ENCODE measurements at regions not wholly inside any gene's neighbourhood (a gene's known extent, or its start where the extent isn't known, plus 50 kb on each side); places are given as distances from the start of the nearest gene placed in this dataset.
A peak's percentile ranks its signal among the peaks of the same experiment; 100 is the strongest.

GRCh38 chr14:44151130-44151820 lies 355.8 kb downstream of the FSCB start:
- DNase-seq, result no peak

GRCh38 chr14:44149597-44149996 lies 357.5 kb downstream of the FSCB start:
- no peak for DNase-seq

- DNase-seq, result no peak
Measured at GRCh38 chr14:44142006-44142405, 365.1 kb downstream of the FSCB start.

GRCh38 chr14:44135972-44136371 lies 371.1 kb downstream of the FSCB start:
- no peak for DNase-seq

- no peak for DNase-seq
Measured at GRCh38 chr14:44131861-44132260, 375.2 kb downstream of the FSCB start.

- no peak for DNase-seq
Measured at GRCh38 chr14:44113769-44114730, 393.0 kb downstream of the FSCB start.

- DNase-seq, result no peak
Measured at GRCh38 chr14:44112774-44113460, 394.2 kb downstream of the FSCB start.

- DNase-seq, result no peak
Measured at GRCh38 chr14:44109036-44109435, 398.0 kb downstream of the FSCB start.

GRCh38 chr14:44108601-44109000 lies 398.5 kb downstream of the FSCB start:
- DNase-seq, result no peak

- no peak for DNase-seq
Measured at GRCh38 chr14:44107156-44107555, 399.9 kb downstream of the FSCB start.

- DNase-seq, result peak; percentile 41
Measured at GRCh38 chr14:44099743-44100488, 407.2 kb downstream of the FSCB start.

- no peak for DNase-seq
Measured at GRCh38 chr14:44081146-44081545, 425.9 kb downstream of the FSCB start.

GRCh38 chr14:44070046-44070445 lies 437.0 kb downstream of the FSCB start:
- no peak for DNase-seq

GRCh38 chr14:44053422-44053821 lies 453.7 kb downstream of the FSCB start:
- no peak for DNase-seq

- DNase-seq, result no peak
Measured at GRCh38 chr14:44041700-44042099, 465.4 kb downstream of the FSCB start.

GRCh38 chr14:44040561-44040960 lies 466.5 kb downstream of the FSCB start:
- no peak for DNase-seq

- DNase-seq, result no peak
Measured at GRCh38 chr14:44036248-44036647, 470.8 kb downstream of the FSCB start.

GRCh38 chr14:44035707-44036106 lies 471.4 kb downstream of the FSCB start:
- no peak for DNase-seq

- DNase-seq, result no peak
Measured at GRCh38 chr14:44030831-44031383, 476.2 kb downstream of the FSCB start.

GRCh38 chr14:44029933-44030332 lies 477.1 kb downstream of the FSCB start:
- no peak for DNase-seq

- DNase-seq, result no peak
Measured at GRCh38 chr14:44027397-44027796, 479.7 kb downstream of the FSCB start.
